ENCODE measurements at regions not wholly inside any gene's neighbourhood (a gene's known extent, or its start where the extent isn't known, plus 50 kb on each side); places are given as distances from the start of the nearest gene placed in this dataset.

DNA sequence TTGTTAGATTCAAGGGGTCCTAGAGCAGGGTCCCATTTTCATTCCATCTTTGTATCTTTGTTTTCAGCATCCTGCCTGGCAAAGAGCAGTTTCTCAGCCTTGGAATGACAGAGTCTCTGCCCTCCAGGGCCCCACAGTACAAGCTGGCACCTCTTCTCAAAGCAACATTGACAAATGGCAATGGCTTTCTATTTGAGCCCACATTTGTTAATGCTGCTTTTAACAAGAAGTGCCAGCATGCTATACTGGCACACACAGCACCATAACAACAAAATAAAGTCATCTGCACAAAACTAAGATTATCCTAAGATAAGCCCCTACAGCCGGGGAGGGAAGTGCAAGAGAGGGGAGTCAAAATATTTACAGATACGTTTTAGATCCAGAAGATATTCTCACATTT lies 309.7 kb upstream of the C11orf87 start:
- no peak overlapping the region for H3K4me3 ChIP-seq (ENCODE audit: low read length, poor library complexity, severe bottlenecking)
- H3K9me3 ChIP-seq (ENCODE audit: insufficient read depth, low read depth, low read length): no peaks in the 10 kb centered on the region
- H3K9me2 ChIP-seq (replicated peaks; ENCODE audit: low read depth, low read length): no peaks in the 10 kb centered on the region
- H3K4me2 ChIP-seq (ENCODE audit: low read depth, low read length, poor library complexity, severe bottlenecking): no peak overlapping the region
- H2AFZ ChIP-seq (ENCODE audit: low read length): peak overlapping the region; percentile 18; the same call in 1 of the 2 replicates
- H4K20me1 ChIP-seq (ENCODE audit: insufficient read depth, low read length, poor library complexity, severe bottlenecking): no peaks in the 10 kb centered on the region
- H3F3A ChIP-seq (ENCODE audit: low read depth): no peaks in the 10 kb centered on the region
- H3K36me3 ChIP-seq (ENCODE audit: insufficient read depth, low read length): no peaks in the 10 kb centered on the region
- no peaks in the 10 kb centered on the region for H3K27me3 ChIP-seq (ENCODE audit: insufficient read depth, low read length, poor library complexity, severe bottlenecking)
- no peaks in the 10 kb centered on the region for H3K79me2 ChIP-seq (ENCODE audit: insufficient read depth, low read length)
- H3K9ac ChIP-seq (ENCODE audit: low read depth, low read length, poor library complexity, severe bottlenecking): no peak overlapping the region
- peaks cover 14% of the 10 kb centered on the region for H3K4me1 ChIP-seq (ENCODE audit: insufficient read depth, low read length, poor library complexity, severe bottlenecking)
- TF ChIP-seq, protein P1, sequence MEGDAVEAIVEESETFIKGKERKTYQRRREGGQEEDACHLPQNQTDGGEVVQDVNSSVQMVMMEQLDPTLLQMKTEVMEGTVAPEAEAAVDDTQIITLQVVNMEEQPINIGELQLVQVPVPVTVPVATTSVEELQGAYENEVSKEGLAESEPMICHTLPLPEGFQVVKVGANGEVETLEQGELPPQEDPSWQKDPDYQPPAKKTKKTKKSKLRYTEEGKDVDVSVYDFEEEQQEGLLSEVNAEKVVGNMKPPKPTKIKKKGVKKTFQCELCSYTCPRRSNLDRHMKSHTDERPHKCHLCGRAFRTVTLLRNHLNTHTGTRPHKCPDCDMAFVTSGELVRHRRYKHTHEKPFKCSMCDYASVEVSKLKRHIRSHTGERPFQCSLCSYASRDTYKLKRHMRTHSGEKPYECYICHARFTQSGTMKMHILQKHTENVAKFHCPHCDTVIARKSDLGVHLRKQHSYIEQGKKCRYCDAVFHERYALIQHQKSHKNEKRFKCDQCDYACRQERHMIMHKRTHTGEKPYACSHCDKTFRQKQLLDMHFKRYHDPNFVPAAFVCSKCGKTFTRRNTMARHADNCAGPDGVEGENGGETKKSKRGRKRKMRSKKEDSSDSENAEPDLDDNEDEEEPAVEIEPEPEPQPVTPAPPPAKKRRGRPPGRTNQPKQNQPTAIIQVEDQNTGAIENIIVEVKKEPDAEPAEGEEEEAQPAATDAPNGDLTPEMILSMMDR (conservative IDR thresholded peaks at IDR 0.05; ENCODE audit: low read length): no peak
- no peak for TF ChIP-seq EZH2phosphoT487 (IDR thresholded peaks at IDR 0.05; ENCODE audit: borderline replicate concordance)

DNA sequence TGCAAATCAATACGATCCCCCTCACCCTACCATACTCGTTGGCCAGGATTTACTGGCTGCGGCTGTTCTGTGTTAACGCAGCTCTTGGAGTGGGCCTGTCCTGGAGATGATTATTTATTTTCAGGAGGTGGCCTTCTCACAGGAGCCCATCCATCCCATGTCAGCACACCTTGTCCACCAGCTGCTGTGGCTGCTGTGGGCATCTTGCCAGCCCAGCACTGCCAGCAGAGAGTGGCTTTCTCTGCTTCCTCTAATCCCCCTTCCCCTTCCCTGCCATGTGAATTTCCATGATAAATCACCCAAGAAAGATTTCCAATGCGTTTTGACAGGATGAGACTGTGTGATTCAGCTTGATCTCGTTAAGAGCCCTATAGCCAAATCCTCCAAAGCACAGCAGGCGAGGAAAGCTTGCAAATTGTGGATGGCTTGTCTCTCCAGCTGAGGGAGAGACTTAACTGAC lies 309.1 kb upstream of the C11orf87 start:
- TF ChIP-seq, protein P1 (conservative IDR thresholded peaks at IDR 0.05; ENCODE audit: low read length): no peak
- TF ChIP-seq EZH2phosphoT487 (IDR thresholded peaks at IDR 0.05; ENCODE audit: borderline replicate concordance): no peak
- no peaks in the 10 kb centered on the region for H3K9me2 ChIP-seq (replicated peaks; ENCODE audit: low read depth, low read length)
- H3F3A ChIP-seq (ENCODE audit: low read depth): no peaks in the 10 kb centered on the region
- no peaks in the 10 kb centered on the region for H3K36me3 ChIP-seq (ENCODE audit: insufficient read depth, low read length)
- H3K27me3 ChIP-seq (ENCODE audit: insufficient read depth, low read length, poor library complexity, severe bottlenecking): no peaks in the 10 kb centered on the region
- peaks cover 14% of the 10 kb centered on the region for H3K4me1 ChIP-seq (ENCODE audit: insufficient read depth, low read length, poor library complexity, severe bottlenecking)
- H3K79me2 ChIP-seq (ENCODE audit: insufficient read depth, low read length): no peaks in the 10 kb centered on the region
- H3K4me3 ChIP-seq (ENCODE audit: low read length, poor library complexity, severe bottlenecking): no peak overlapping the region
- no peak overlapping the region for H2AFZ ChIP-seq (ENCODE audit: low read length)
- no peak overlapping the region for H3K4me2 ChIP-seq (ENCODE audit: low read depth, low read length, poor library complexity, severe bottlenecking)
- no peak overlapping the region for H3K9ac ChIP-seq (ENCODE audit: low read depth, low read length, poor library complexity, severe bottlenecking)
- no peaks in the 10 kb centered on the region for H4K20me1 ChIP-seq (ENCODE audit: insufficient read depth, low read length, poor library complexity, severe bottlenecking)
- no peaks in the 10 kb centered on the region for H3K9me3 ChIP-seq (ENCODE audit: insufficient read depth, low read depth, low read length)

DNA sequence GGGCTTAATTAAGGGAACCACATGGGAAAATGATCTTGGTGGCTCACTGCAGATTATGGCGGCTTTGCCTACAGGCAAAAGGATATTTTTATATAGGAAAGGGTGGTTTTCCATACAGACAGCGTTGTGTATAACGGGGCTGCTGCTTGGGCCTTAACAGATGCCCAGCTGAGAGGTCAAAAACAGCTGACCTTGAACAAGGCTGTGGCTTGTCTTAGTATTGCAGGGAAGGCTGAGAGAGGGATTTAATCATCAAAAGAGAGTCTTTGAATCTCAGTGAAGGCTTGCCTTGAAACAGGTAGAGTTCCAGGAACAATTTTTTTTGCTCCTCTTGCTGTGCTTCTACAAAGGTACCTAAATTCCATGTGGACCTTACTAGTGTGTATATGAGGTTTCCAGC lies 301.6 kb upstream of the C11orf87 start:
- Histone ChIP-seq H3K4me3 (ENCODE audit: low read length, poor library complexity, severe bottlenecking) (no peak overlapping the region), H3F3A (ENCODE audit: low read depth) (no peaks in the 10 kb centered on the region), H3K36me3 (ENCODE audit: insufficient read depth, low read length) (no peaks in the 10 kb centered on the region), H3K4me2 (ENCODE audit: low read depth, low read length, poor library complexity, severe bottlenecking) (no peak overlapping the region), H3K9ac (ENCODE audit: low read depth, low read length, poor library complexity, severe bottlenecking) (no peak overlapping the region), H3K9me3 (ENCODE audit: insufficient read depth, low read depth, low read length) (no peaks in the 10 kb centered on the region), H3K9me2 (replicated peaks; ENCODE audit: low read depth, low read length) (no peaks in the 10 kb centered on the region), H3K79me2 (ENCODE audit: insufficient read depth, low read length) (no peaks in the 10 kb centered on the region), H3K27me3 (ENCODE audit: insufficient read depth, low read length, poor library complexity, severe bottlenecking) (no peaks in the 10 kb centered on the region), H4K20me1 (ENCODE audit: insufficient read depth, low read length, poor library complexity, severe bottlenecking) (no peaks in the 10 kb centered on the region), H3K4me1 (ENCODE audit: insufficient read depth, low read length, poor library complexity, severe bottlenecking) (no peaks in the 10 kb centered on the region), H2AFZ (ENCODE audit: low read length) (no peak overlapping the region)
- TF ChIP-seq, protein P1 (conservative IDR thresholded peaks at IDR 0.05; ENCODE audit: low read length): no peak
- no peak for TF ChIP-seq EZH2phosphoT487 (IDR thresholded peaks at IDR 0.05; ENCODE audit: borderline replicate concordance)
